CD4-positive, alpha-beta T cell (primary cell): ENCODE measurements at regions not wholly inside any gene's neighbourhood (a gene's known extent, or its start where the extent isn't known, plus 50 kb on each side); places are given as distances from the start of the nearest gene placed in this dataset.

Source experiments
- ATAC-seq: fragments of 200-7000 bp; cut with Tn5 transposase; one replicate; pipeline ENCODE4 v1.10.0; 2022; ENCODE audit warnings: mild to moderate bottlenecking; ENCODE audit not compliant: poor library complexity
- CTCF ChIA-PET: fragments of 350-600 bp; sonication (Branson Sonifier 250); formaldehyde crosslinking; loops from one replicate; lab custom pipeline; 2021; ENCODE audit warnings: antibody characterized with exemption, inconsistent platforms; lab: Charles Lee
- POLR2A ChIA-PET: fragments of 350-600 bp; sonication (Branson Sonifier 250); formaldehyde crosslinking; loops from one replicate; lab custom pipeline; 2021; ENCODE audit warnings: antibody characterized with exemption, inconsistent platforms; lab: Charles Lee
- DNase-seq, 14 experiments: peaks; one replicate each; pipeline ENCODE4 v3.0.0-alpha.2; 2013 to 2020; ENCODE audit warnings: mixed read lengths in 2 of 14
- H3K27ac ChIP-seq, 2 donors: one replicate each; pipeline versions ENCODE4 v1.5.1 to v1.7.0; 2013; ENCODE audit warnings: low read length in 2 of 2, low read depth in 1 of 2, mild to moderate bottlenecking in 1 of 2
- H3K27me3 ChIP-seq, 2 experiments: 1 replicate in 1 of 2; 2 replicates in 1 of 2; pipeline versions ENCODE4 v1.6.1 to v1.7.0; 2013; ENCODE audit warnings: low read length in 2 of 2, control low read depth in 1 of 2, mild to moderate bottlenecking in 1 of 2, moderate library complexity in 1 of 2; ENCODE audit not compliant: insufficient read depth in 2 of 2, control insufficient read depth in 1 of 2
- H3K36me3 ChIP-seq: one replicate; pipeline ENCODE4 v1.6.1; 2013; ENCODE audit warnings: low read length, control low read depth; ENCODE audit not compliant: insufficient read depth
- H3K4me1 ChIP-seq: one replicate; pipeline ENCODE4 v1.6.1; 2013; ENCODE audit warnings: low read length, control low read depth; ENCODE audit not compliant: insufficient read depth
- H3K4me3 ChIP-seq: one replicate; pipeline ENCODE4 v1.5.1; 2013; ENCODE audit warnings: mild to moderate bottlenecking, low read length, moderate library complexity
- H3K9me3 ChIP-seq, 2 experiments: 1 replicate in 1 of 2; 2 replicates in 1 of 2; pipeline versions ENCODE4 v1.6.1 to v1.7.0; 2013; ENCODE audit warnings: low read length in 2 of 2, mild to moderate bottlenecking in 2 of 2, control low read depth in 1 of 2, moderate library complexity in 1 of 2; ENCODE audit not compliant: control insufficient read depth in 1 of 2, insufficient read depth in 1 of 2
- H3K27ac Mint-ChIP-seq: one replicate; pipeline ENCODE4 v1.8.0; 2020; ENCODE audit warnings: mixed read lengths
- H3K27me3 Mint-ChIP-seq: one replicate; pipeline ENCODE4 v1.8.0; 2021; ENCODE audit warnings: mixed read lengths
- H3K36me3 Mint-ChIP-seq: one replicate; pipeline ENCODE4 v1.8.0; 2021; ENCODE audit warnings: low read depth, mixed read lengths
- H3K4me1 Mint-ChIP-seq: one replicate; pipeline ENCODE4 v1.8.0; 2021; ENCODE audit warnings: low read depth, mixed read lengths
- H3K4me3 Mint-ChIP-seq: one replicate; pipeline ENCODE4 v1.8.0; 2020; ENCODE audit warnings: mild to moderate bottlenecking, mixed read lengths
- H3K9me3 Mint-ChIP-seq: one replicate; pipeline ENCODE4 v1.8.0; 2020; ENCODE audit warnings: mixed read lengths
- intact Hi-C, 2 experiments: fragments of 100-400 bp; cut with DNase I in 1 of 2; cut with micrococcal nuclease in 1 of 2; formaldehyde crosslinking; loops; one replicate each; pipeline versions ENCODE4 v1.15.1 to v1.9.0; 2023 to 2025; cut with DNase I, micrococcal nuclease
- TF ChIP-seq, protein P1 (sequence below): fragments of 200-600 bp; IDR thresholded peaks from one replicate; pipeline ENCODE4 v1.8.0; 2022; ENCODE audit warnings: antibody characterized with exemption, mild to moderate bottlenecking

DNA sequence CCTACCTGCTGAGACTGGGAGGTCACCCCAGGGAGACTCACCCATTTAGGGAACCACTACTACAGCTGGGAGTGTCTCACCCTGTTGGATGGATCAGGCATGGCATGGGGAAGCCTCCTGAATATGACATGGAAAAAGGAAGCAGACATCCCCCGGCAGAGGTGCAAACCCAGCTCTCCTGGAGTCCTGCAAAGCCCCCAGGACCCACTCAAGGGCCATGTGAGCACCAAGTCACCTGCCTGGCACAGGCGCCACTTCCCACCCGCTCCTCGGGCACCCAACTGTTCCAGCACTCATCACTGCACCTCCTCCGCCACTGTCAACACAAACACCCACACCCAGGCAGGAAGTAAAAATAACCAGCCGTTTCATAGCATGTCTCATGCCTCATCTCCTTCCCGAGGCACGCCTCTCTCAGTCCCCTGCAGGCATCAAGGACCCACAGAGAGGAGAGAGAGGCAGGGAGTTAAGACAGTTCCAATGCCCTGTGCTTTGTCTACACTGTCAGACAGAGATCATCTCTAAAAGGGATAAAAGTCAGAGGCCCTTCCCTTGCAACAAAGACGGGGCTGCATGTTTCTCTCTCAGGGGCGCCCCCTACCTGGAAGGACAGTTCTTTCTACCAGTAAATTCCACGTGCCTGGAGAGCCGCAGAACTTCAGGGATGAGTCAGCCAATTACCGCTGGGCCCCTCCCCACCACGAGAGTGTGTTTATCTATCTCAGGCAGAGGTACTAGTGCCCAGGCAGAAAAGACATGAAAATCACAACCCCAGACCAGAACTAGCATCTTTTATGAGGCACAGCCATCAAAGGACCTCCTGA lies 150.1 kb upstream of the SOD1 start:
- Mint-ChIP-seq H3K27me3 (no peaks in the 10 kb centered on the region), H3K4me3 (peak overlapping the region; percentile 62), H3K36me3 (no peaks in the 10 kb centered on the region), H3K27ac (peak overlapping the region; percentile 29), H3K9me3 (no peaks in the 10 kb centered on the region), H3K4me1 (peaks cover 39% of the 10 kb centered on the region)
- TF ChIP-seq, protein P1, sequence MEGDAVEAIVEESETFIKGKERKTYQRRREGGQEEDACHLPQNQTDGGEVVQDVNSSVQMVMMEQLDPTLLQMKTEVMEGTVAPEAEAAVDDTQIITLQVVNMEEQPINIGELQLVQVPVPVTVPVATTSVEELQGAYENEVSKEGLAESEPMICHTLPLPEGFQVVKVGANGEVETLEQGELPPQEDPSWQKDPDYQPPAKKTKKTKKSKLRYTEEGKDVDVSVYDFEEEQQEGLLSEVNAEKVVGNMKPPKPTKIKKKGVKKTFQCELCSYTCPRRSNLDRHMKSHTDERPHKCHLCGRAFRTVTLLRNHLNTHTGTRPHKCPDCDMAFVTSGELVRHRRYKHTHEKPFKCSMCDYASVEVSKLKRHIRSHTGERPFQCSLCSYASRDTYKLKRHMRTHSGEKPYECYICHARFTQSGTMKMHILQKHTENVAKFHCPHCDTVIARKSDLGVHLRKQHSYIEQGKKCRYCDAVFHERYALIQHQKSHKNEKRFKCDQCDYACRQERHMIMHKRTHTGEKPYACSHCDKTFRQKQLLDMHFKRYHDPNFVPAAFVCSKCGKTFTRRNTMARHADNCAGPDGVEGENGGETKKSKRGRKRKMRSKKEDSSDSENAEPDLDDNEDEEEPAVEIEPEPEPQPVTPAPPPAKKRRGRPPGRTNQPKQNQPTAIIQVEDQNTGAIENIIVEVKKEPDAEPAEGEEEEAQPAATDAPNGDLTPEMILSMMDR, result peak; percentile 53
- Histone ChIP-seq H3K36me3 (no peaks in the 10 kb centered on the region), H3K4me1 (peaks cover 24% of the 10 kb centered on the region), H3K27ac (no peak overlapping the region), H3K9me3 (no peaks in the 10 kb centered on the region), H3K27me3 (no peaks in the 10 kb centered on the region), H3K4me3 (no peak overlapping the region)
- intact Hi-C loops, result loop anchor here in 1 of 2 experiments (5.0 kb wide), 2 partner anchors 97 to 157 kb away; no protein-coding TSS in a partner anchor
- ChIA-PET CTCF (no interaction called here), POLR2A (interaction anchor here (0.8 to 0.9 kb wide), 2 partner anchors 45 to 50 kb away, joined by 3 read pairs; no protein-coding TSS in a partner anchor)
- DNase-seq (peak; percentile 45 to 85 (median 70)), ATAC-seq (peak; percentile 82)

DNA sequence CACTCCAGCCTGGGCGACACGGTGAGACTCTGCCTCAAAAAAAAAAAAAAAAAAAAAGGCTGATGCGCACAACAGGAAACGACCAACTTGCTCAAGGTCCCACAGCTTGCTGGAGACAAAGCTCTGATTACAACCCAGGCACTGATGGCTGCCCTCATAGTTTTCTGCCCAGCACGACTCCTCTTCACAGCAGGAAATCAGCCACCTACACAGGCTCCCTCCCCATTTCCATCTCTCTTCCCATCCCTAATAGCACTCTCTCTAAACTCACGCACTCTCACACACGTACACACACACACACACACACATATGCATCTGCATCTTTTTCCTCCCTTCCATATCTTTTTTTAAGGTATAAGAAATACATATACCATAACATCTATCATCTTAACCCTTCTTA lies 153.5 kb upstream of the SOD1 start:
- Mint-ChIP-seq H3K4me1 (peaks cover 39% of the 10 kb centered on the region), H3K36me3 (no peaks in the 10 kb centered on the region), H3K4me3 (no peak overlapping the region), H3K9me3 (no peaks in the 10 kb centered on the region), H3K27ac (peak overlapping the region; percentile 11), H3K27me3 (no peaks in the 10 kb centered on the region)
- no peak overlapping the region for H3K4me3 ChIP-seq
- CTCF ChIA-PET, result no interaction called here
- H3K27ac ChIP-seq, result no peak overlapping the region
- no peaks in the 10 kb centered on the region for H3K36me3 ChIP-seq
- no peak for ATAC-seq
- intact Hi-C loops, result loop anchor here in 1 of 2 experiments (5.0 kb wide), 2 partner anchors 94 to 154 kb away; no protein-coding TSS in a partner anchor
- H3K9me3 ChIP-seq, result no peaks in the 10 kb centered on the region
- peak in 3 of 14 experiments; percentile 4 to 18 (median 11) for DNase-seq
- POLR2A ChIA-PET, result interaction anchor here (0.6 to 0.8 kb wide), 2 partner anchors 53 to 107 kb away, joined by 3 read pairs; no protein-coding TSS in a partner anchor
- H3K4me1 ChIP-seq, result peaks cover 24% of the 10 kb centered on the region
- H3K27me3 ChIP-seq, result no peaks in the 10 kb centered on the region
- TF ChIP-seq, protein P1, result no peak

DNA sequence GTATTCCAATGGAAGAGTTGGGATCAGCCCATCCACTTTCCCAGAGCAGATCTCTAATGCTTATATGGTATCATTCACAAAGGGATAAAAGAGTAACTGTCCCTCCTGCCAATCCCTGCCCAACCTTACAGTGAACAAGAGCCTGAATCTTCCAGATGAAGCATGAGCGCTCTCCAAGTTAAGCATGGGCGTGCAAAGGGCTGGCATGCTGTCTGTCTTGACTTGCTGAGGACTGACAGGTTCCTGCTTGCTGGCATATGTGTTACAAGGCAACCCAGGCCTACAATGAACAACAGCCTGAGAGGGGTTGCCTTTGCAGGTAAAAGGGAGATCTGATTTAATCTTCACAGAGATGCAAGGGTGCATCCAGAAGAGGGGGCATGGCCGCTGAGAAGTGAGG lies 155.6 kb upstream of the SOD1 start:
- H3K36me3 Mint-ChIP-seq, result no peaks in the 10 kb centered on the region
- intact Hi-C loops, result no loop called here
- TF ChIP-seq, protein P1, result no peak

More for the DNA sequence above, 155.6 kb upstream of the SOD1 start:
- Histone ChIP-seq H3K36me3 (no peaks in the 10 kb centered on the region), H3K27me3 (no peaks in the 10 kb centered on the region), H3K9me3 (no peaks in the 10 kb centered on the region), H3K4me1 (peaks cover 9% of the 10 kb centered on the region), H3K4me3 (no peak overlapping the region), H3K27ac (no peak overlapping the region)
- CTCF ChIA-PET, result no interaction called here
- POLR2A ChIA-PET, result no interaction called here
- DNase-seq (no peak), ATAC-seq (no peak)
- Mint-ChIP-seq H3K4me3 (no peak overlapping the region), H3K27me3 (no peaks in the 10 kb centered on the region), H3K9me3 (no peaks in the 10 kb centered on the region), H3K27ac (no peak overlapping the region), H3K4me1 (peaks cover 25% of the 10 kb centered on the region)
